Stimulated activated CD8-positive, alpha-beta memory T cell treated with anti-CD3 and anti-CD28 coated beads, Interleukin-12 subunit alpha, Interleukin-12 subunit beta, amount 100 ng/mL, for 24 hours (primary cell): ENCODE measurements at regions not wholly inside any gene's neighbourhood (a gene's known extent, or its start where the extent isn't known, plus 50 kb on each side); places are given as distances from the start of the nearest gene placed in this dataset.

Experiments
- DNase-seq: peaks from one replicate; pipeline ENCODE4 v3.0.0-alpha.2; 2020; ENCODE audit errors: extremely low read depth

DNA sequence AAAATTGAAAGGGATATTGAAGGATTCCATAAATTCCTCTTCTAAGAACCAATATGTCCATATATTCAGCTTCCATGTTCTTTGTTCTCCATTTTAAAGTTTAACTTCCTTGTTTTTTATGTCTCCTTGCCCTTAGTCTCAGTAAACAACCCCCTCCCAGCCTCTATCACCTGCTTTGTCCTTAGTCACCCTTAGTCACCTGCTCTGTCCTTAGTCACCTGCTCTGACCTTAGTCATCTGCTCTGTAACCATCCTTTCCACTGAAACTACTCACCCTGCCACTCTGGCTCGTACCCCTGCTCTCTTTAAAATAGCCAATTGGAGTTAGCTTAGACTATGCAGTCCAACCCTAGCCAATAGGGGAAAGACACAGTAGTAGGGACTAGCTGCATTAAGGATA, 136.2 kb upstream of the TMEM106B start:
- no peak for DNase-seq

DNA sequence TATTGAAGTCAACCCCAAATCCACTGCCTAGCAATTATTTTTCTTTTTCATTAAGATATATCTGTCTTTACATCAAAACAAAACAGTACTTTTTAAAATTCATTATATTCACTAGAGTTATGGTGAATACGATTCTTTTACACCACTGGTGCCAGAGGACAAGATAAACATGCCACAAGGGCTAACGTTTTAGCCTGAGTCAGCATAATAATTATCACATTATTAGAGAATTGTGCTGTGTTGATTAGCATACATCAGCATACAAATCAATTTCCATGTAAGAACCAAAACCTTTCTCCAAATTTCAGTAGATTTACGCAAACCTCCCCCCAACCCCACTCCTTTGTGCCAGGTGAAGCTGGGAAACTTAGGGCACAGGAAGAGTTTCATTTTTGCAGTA, 131.1 kb upstream of the TMEM106B start:
- DNase-seq = no peak

DNA sequence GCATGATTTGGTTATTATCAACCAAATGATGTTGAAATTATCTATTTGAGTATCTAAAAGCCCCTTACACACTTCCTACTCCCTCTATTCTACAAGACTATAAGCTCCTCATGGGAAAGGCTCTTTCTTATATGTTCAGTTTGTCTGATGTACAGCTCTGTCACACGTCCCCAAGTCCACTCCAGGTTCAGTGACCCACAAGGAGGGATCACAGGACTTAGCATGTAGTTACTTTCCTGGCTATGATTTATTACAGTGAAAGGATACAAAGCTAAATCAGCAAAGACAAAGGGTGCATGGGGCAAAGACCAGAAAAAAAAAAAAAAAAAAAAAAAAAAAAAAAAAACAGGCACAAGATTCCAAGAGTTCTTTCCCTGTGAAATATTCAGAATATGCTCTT, 125.6 kb upstream of the TMEM106B start:
- DNase-seq = no peak

DNA sequence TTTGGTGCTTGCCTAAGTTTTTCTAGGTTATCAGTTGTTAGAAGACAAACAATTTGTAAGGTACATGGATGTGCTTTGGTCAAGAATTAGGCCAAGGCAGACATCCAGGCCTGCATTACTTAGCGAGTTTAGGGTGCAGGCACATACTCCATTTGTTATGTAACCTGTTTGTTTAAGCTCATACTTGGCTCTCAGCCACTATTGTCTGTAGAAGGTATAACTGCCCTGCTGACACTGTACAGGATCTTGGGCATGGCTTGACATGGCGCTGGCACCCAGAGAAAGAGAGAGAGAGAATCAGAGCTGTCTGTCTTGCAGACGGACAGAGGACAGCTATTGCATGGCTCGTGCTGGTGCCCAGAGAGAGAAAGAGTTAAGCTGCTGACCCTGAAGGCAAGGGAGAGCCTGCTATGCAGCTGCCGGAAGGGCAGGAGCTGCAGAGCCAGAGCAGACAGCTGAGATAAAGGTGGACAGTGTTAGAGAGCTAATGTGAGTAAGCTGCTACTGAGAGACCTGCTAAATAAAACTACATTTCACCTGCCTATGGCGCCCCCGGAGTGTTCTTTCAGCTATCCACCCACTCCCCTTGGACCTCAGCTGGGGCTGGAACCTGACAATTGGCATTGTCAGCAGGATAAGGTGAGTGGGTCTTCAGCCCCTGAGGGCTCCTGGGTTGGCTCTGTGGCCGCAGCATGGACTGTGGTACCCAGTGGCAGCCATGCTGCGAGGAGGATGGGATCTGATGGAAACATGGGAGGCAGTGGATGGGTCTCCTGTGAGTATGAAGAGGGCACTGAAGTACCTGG, 120.9 kb upstream of the TMEM106B start:
- DNase-seq = no peak

DNA sequence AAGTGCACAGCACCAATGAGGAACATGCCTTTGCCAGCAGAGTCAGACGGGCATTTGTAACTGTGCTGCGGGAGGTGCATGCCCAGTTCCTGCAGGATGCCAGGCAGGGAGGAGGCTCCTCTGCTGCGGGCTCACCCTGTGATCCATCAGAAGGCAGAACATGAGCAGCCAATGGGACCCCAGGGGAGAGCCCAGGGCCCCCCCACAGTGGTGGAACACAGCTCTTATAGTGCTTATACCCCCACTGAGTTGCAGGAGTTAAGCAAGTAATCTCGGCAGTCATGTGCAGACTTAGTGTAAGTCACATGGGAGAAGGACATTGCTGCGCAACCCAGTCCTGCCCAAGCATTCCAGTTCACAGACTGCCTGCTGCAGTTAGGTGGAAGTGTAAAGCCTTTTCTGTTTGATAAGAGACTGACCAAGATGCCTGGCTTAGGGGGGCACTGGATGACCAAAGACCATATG, 120.3 kb upstream of the TMEM106B start:
- DNase-seq = no peak

DNA sequence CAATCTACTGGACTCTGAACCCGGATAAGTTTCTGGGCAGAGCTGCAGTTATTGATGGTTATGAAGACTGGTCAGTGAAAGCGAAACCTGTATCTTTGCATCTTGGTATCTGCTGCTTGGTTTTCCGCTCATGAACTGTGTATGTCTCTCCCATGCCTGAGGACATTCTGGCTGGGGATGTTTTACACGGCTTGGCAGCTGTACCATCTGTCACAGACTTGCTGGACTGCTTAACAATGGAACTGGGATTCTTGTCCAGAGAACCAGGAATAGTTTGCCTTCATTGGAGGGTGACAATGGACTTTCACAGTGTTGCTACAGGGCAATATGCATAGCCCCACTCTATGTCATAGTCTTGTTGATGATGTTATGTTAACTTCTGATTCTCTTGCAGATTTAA, 119.9 kb upstream of the TMEM106B start:
- DNase-seq = no peak

DNA sequence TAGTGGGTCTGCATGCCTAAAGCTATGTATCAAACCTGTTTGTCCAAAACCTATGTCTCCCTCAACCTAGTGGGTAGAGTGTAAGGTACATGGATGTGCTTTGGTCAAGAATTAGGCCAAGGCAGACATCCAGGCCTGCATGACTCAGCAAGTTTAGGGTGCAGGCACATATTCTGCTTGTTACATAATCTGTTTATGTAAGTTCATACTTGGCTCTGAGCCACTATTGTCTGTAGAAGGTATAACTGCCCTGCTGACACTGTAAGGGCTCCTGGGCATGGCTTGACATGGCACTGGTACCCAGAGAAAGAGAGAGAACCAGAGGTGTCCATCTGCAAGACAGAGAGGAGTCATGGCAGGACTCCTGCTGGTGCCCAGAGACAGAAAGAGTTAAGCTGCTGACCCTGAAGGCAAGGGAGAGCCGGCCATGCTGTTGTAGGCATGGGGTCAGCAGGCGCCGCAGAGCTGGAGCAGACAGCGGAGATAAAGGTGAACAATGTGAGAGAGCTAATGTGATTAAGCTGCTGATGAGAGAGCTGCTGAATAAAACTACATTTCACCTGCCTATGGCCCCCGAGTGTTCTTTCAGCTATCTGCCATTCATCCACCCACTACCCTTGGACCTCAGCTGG, 118.5 kb upstream of the TMEM106B start:
- no peak for DNase-seq

DNA sequence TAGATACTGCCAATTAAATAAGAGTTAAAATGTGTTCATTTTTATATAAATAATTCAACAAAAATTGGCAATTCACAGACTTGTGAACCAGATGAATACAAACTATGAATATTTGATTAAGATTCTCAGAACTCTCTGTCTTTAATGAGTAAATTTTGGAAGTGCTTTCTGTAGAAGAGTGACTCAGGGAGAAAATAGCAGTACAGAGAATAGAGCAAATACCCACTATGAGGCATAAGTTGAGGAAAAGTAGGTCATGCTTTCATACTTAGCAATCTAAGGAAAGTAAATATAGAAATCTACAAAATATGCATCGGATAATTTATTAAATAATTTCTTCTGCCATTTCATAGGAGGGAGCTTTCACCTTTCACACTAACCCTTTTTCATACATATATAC, 117.7 kb upstream of the TMEM106B start:
- no peak for DNase-seq

DNA sequence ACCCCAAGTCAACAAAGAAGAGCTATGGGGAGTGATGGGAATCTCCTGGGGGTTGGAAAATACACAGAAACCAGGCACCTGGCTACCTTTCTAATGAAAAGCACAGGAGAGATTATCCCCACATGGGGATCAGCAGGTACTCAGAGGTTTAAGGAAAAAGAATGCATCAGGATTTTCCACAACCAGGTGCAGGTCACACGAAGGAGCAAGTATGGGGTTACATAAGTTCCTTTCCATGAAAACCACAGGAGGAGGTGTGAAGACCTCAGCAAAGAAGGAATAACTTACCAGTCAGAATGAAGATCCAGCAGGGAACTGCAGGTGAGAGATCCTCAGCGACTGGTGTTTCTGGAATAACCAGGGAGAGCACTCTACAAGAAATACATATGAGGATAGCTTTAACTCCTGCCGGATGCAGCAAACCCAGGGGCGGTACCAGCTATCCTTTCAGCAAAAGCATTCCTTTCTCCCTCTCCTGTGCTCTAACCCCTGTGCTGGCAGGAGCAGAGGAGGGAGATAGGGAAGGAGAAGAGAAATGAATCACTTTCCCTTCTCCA, 116.7 kb upstream of the TMEM106B start:
- no peak for DNase-seq

DNA sequence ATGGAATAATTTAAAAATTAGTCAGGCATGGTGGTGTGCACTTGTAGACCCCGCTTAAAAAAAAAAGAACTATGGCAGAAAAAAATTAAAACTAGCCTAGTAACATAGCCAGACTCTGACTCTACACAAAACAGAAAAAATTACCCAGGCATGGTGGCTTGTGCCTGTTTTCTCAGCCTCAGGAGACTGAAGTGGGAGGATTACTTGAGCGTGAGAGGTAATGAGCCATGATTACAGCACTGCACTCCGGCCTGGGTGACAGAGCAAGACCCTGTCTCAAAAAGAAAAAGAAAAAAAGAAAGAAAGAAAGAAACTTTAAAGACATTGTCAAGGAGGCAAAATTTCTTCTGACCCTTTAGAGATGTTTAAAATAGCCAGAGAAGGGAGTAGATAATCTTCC, 109.0 kb upstream of the TMEM106B start:
- DNase-seq = no peak

DNA sequence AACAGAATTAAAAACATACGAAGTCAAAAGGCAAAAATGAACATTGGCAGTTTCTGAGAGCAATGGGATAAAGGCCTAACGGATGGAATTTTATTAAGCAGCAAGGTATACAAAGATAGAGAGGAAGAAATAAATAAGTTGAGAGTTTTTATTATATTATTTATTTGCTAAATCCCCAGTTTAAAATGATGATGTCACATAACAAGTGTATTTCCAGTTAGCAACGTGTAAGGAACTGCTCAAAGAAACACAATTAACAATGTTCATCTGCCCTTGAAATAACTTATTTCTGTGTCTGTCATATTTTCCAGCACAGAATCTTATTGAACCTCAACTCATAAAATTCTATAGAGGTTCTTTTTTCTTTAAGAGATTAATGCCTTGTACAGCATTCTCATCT, 108.6 kb upstream of the TMEM106B start:
- DNase-seq = no peak

DNA sequence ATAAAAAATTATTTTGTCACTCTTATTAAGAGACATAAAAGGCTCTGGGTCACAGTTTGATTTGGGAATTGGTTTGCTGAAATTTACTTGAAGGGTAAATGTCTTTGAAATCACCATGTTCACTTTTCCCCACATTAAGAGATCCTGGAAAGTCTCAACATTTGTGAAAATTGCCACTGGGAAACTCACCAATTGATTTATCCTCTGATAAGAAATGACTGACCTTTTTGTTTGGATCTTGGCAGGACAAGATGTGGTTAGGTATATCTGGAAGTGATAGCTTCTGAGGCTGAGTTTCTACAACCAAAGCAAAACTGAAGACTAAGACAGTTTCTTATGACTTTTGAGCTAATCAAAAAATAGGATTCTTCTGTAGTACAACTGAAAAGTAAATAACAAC, 107.1 kb upstream of the TMEM106B start:
- no peak for DNase-seq

DNA sequence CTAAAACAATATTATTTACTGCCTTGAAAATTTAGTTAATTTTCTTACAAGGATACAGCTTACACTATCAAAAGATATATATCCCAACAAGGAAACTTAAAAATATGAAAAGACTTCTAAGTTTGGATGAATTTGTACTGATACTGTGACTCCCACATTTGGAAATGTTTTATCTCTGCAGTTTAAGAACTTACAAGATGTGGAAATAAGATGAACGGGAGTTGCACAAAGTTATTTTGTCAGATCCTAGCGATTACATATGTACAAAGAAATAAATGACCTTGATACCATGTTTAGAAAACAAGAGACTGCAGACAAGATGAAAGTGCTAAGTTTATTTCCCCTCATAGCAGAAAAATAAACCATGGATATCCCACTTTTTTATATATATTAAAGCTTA, 103.7 kb upstream of the TMEM106B start:
- no peak for DNase-seq

DNA sequence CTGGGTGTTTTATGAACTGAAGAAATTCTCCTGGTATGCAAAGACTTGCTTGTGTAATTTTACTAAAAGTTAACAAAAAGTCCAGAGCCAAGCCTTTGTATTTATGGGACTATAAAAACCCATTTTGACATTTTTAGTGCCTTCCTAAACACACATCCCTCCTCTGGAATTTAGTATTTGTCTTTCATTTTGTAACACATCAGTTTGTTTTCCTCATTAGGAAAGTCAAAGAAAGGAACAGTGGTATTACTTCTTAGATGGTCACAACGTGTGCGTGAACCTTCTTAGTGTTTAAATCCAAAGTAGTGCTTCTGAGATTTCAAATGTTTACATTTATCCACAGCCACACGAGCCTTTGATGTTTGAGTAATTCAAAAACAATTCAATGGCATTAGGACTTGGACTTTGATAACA, 103.2 kb upstream of the TMEM106B start:
- no peak for DNase-seq

DNA sequence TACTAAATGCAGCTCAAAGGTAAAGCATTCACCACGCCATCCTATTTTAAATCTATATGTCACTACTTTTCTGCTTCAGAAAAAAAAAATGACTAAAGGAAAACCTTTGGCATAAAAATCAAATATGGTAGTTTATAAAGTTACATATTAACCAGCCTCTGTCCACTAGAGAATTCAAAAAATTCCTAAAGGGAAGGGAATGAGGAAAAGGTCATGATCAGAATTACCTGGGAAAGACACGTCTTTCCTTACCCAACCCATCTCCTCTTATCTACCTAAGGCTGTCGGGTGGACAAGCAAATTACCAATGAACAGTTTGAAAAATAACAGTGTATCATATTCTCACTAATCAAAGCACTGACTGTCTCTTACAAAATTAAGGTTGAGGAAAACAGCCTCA, 100.7 kb upstream of the TMEM106B start:
- no peak for DNase-seq

DNA sequence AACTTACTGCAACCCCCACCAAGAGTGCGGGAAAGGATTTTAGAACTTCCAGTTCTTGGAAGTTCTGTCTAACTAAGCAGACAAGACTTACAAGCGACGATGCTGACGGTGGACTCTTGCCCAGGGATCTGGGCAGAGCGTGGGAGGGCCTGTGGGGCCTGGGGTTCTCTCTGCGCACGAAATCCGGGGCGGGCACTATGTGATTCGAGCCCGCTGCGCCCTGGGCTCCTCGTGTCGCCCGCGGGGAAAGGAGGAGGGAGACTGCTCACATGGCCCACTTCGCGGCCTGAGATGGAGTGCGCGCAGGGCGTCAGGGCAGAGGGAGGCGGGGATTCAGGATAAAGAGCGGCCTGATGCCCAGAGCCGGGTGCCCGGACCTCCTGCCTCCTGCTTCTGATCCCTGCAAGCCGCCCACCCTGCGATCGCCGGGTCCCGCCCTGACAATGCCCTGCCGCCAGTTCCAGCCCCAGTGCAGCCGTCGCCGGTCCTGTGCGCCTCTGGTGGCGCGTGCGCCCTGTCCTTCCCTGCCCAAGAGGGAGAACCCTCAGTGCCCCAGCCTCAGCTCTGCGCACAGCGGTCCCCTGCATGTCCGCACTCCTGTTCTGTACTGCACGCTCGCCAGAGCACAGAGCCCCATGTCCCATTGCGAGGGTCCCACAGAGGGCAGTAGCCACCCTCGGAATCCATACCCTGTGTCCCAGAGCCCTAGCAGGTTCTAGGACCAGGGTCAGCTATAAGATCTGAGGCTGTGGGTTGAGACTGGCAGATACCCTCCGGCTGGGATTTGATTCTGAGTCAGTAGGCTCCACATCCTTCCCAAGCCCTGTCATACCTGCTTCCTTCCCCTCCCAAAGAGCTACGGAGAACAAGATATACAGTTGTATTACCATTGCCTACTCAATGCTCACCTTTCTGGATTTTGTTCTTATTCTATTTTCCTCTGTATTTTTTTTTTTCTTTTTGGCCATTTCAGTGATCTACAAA, 99.4 kb upstream of the TMEM106B start:
- DNase-seq = no peak

DNA sequence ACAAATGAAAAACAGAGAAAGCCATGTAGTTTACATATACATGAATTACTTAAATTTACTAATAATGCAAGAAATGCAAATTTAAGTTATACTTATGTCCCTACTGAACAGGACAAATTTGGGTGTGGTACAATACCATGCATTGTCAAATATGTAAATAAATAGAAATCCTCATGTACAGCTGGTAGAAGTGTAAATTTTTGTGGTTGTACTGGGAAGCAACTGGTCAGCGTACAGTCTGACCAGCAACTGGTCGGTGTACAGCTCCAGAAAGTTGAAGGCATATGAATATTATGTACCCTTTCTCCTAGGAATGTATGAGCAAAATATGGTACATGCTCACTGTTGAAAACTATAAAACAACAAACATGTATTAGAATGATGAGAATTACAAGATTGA, 93.9 kb upstream of the TMEM106B start:
- no peak for DNase-seq

DNA sequence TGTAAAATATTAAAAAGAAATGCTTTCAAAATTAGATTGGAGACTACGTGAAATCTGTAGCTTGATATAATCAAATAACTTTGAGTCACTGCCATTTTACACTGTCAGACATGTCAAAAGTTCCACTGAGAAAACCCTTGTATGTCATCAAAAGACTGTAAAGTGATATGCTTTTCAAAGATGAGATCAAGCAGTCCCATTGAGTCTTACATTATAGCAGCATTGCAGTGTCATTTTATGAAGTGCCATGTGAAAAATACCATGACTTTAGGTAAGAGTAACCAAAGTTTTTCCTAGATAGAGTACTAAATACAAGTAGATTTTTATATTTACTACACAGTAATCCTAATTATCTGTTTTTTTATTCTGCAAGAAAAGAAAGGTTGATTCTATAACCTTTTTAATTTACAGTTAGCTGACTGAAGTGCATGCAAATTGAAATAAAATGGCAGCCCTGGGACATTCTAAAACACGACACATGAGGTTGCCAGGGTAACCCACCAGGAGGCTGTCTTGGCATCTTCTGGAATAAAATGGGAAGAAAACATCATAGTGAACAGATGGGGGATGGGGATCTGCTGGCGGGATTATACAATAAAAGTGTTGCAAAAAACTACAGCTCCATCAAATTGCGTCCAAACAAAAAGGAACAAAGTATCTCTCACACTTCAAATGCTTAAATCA, 91.3 kb upstream of the TMEM106B start:
- no peak for DNase-seq

DNA sequence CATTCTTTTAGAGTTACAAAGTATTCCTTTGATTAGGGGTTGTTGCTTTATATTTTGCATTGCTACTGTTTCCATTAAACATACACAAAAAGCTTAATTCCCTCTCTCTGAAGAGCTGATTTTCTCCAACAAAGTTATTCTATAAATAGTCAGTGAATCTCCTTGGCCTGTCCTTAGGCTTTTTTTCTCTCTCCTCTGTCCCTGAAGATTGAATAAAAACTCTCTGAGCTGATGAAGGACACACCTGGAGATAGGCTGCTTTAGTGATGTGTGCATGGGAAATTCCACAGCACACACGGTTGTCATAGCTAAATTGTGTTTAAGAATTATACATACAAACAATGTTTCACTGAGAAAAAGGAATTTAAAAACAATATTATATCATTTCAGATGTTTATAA, 90.5 kb upstream of the TMEM106B start:
- no peak for DNase-seq

DNA sequence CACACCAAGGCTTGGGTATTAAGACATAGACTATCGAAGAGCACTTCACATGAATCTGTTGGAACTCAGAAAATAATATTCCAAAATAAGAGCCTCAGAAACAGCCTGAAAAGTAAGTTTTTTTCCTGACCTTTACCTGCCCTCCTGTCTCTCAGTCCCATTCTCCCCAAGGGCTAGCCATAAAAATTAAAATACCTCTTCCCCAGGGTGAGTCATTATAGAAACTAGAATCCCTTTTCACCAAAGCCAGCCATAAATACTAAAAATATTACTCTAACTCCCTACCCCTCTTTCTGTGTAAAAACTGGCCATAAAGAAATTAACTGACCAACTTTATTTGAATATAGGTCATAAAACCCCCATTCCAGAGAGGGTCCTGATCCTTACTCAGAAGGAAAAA, 87.9 kb upstream of the TMEM106B start:
- no peak for DNase-seq

DNA sequence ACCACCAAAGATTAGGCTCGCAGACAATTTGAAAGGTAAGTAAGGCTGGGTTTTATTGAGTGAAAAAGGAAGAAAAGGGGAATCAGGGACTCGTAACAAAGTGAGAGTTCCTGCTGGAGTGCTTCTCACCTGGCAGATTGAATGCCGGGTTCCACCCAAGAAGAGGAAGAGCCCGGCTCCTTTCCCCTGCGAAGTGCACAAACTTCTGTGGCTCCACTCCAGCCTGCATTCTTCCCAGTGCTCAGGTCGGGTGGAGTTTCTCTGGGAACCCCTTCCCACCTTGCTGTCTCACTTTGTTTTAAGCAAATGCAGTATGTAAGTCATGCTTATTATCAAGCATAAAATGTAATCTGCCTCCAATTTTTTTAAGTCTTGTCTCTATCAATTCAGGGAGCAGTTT, 87.1 kb upstream of the TMEM106B start:
- no peak for DNase-seq

DNA sequence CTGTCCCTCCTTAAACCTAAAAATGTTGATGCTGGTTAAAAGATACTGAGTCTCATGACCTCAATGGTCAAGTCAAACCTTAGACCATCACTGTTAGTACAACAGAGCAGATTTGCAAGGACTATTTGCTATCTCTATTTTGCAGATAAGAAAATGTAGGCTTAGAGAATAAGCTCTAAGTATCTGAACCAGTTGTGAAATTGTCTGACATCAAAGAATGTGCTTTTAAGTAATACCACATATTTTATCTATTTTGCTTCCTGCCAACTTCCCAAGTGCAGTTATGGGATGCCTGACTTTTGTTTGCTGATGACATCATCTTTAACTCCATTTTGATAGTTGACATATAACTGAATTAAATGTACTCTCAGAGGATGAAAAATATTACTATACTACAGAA, 83.6 kb upstream of the TMEM106B start:
- DNase-seq = no peak
